ENCODE measurements at regions not wholly inside any gene's neighbourhood (a gene's known extent, or its start where the extent isn't known, plus 50 kb on each side); places are given as distances from the start of the nearest gene placed in this dataset.

DNA sequence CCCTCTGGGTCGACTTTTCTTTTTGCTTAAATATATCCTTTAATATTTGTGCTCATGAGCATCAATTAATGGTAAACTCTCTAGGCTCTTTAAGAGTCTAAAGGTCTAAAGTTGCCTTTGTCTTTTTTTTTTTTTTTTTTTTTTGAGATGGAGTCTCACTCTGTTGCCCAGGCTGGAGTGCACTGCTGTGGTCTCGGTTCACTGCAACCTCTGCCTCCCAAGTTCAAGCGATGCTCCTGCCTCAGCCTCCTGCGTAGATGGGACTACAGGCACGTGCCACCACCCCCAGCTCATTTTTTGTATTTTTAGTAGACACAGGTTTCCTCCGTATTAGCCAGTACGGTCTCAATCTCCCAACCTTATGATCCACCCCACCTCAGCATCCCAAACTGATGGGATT lies 122.0 kb upstream of the TMEM170B start:
- Histone ChIP-seq H2BK120ac (ENCODE audit: low read depth, low read length) (no peak overlapping the region), H2BK5ac (ENCODE audit: low read depth, low read length, poor library complexity, severe bottlenecking) (no peak overlapping the region), H3K4me3 (ENCODE audit: insufficient read depth, low read depth, low read length) (no peak overlapping the region), H3K79me1 (ENCODE audit: low read depth in 1 of 2, low read length in 2 of 2) (no peaks in the 10 kb centered on the region), H3K4ac (ENCODE audit: low read depth, low read length) (0 out of 2 replicates have a peak overlapping the region, but pooled peaks have one; percentile 16), H3K36me3 (ENCODE audit: control insufficient read depth, insufficient read depth, low read length) (no peaks in the 10 kb centered on the region), H4K5ac (ENCODE audit: low read depth, low read length) (no peak overlapping the region), H3K9me3 (ENCODE audit: control insufficient read depth, insufficient read depth, low read length) (no peaks in the 10 kb centered on the region), H4K91ac (ENCODE audit: insufficient read depth, low read depth, low read length) (no peak overlapping the region), H2AK5ac (ENCODE audit: low read depth, low read length) (no peak overlapping the region), H3K9ac (ENCODE audit: low read depth, low read length) (no peak overlapping the region), H2AFZ (replicated peaks; ENCODE audit: low read length, poor library complexity) (no peak overlapping the region), H3K27me3 (ENCODE audit: control insufficient read depth, insufficient read depth, low read length) (no peaks in the 10 kb centered on the region), H2AK9ac (replicated peaks; ENCODE audit: low read depth, low read length, poor library complexity) (no peak overlapping the region), H2BK15ac (ENCODE audit: low read depth, low read length) (no peak overlapping the region), H2BK20ac (ENCODE audit: low read depth, low read length) (no peak overlapping the region; the same call in 1 of the 2 replicates), H4K8ac (ENCODE audit: low read depth in 2 of 2, low read length in 2 of 2) (no peak overlapping the region), H3K23ac (ENCODE audit: low read depth, low read length) (no peak overlapping the region), H3K4me1 (ENCODE audit: control insufficient read depth, insufficient read depth, low read length) (peaks cover 12% of the 10 kb centered on the region), H3K9me1 (ENCODE audit: insufficient read depth, low read length) (peaks cover 3% of the 10 kb centered on the region; the same call in 1 of the 2 replicates), H3K27ac (ENCODE audit: insufficient read depth, low read length) (no peak overlapping the region), H3K56ac (ENCODE audit: extremely low read depth, insufficient read depth, low read length) (no peak overlapping the region), H4K20me1 (ENCODE audit: insufficient read depth, low read length) (no peaks in the 10 kb centered on the region), H3K18ac (ENCODE audit: low read depth, low read length) (no peak overlapping the region), H3K14ac (replicated peaks; ENCODE audit: low read depth, low read length) (no peak overlapping the region), H3K4me2 (ENCODE audit: low read depth, low read length) (no peak overlapping the region)
- TF ChIP-seq CHD1 (IDR thresholded peaks at IDR 0.05; ENCODE audit: low read depth, low read length): no peak
- TF ChIP-seq SMC3 (IDR thresholded peaks at IDR 0.05; ENCODE audit: low read depth, low read length): no peak
- no peak for TF ChIP-seq RCOR1 (IDR thresholded peaks at IDR 0.05; ENCODE audit: insufficient replicate concordance, low read length)
- TF ChIP-seq MXI1 (IDR thresholded peaks at IDR 0.05; ENCODE audit: borderline replicate concordance, low read depth, low read length): no peak
- no peak for TF ChIP-seq RFX5 (IDR thresholded peaks at IDR 0.05; ENCODE audit: low read depth, low read length)
- TF ChIP-seq, protein P1, sequence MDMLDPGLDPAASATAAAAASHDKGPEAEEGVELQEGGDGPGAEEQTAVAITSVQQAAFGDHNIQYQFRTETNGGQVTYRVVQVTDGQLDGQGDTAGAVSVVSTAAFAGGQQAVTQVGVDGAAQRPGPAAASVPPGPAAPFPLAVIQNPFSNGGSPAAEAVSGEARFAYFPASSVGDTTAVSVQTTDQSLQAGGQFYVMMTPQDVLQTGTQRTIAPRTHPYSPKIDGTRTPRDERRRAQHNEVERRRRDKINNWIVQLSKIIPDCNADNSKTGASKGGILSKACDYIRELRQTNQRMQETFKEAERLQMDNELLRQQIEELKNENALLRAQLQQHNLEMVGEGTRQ (IDR thresholded peaks at IDR 0.05; ENCODE audit: low read depth, low read length): no peak
- TF ChIP-seq RAD21 (IDR thresholded peaks at IDR 0.05; ENCODE audit: low read length): no peak
- TF ChIP-seq CEBPB (IDR thresholded peaks at IDR 0.05; ENCODE audit: low read depth, low read length): no peak
- no peak for TF ChIP-seq FOS (IDR thresholded peaks at IDR 0.05; ENCODE audit: low read depth, low read length)
- TF ChIP-seq, protein P2, sequence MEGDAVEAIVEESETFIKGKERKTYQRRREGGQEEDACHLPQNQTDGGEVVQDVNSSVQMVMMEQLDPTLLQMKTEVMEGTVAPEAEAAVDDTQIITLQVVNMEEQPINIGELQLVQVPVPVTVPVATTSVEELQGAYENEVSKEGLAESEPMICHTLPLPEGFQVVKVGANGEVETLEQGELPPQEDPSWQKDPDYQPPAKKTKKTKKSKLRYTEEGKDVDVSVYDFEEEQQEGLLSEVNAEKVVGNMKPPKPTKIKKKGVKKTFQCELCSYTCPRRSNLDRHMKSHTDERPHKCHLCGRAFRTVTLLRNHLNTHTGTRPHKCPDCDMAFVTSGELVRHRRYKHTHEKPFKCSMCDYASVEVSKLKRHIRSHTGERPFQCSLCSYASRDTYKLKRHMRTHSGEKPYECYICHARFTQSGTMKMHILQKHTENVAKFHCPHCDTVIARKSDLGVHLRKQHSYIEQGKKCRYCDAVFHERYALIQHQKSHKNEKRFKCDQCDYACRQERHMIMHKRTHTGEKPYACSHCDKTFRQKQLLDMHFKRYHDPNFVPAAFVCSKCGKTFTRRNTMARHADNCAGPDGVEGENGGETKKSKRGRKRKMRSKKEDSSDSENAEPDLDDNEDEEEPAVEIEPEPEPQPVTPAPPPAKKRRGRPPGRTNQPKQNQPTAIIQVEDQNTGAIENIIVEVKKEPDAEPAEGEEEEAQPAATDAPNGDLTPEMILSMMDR (conservative IDR thresholded peaks at IDR 0.05; ENCODE audit: low read depth, low read length): no peak
- TF ChIP-seq POLR2A (IDR thresholded peaks at IDR 0.05; ENCODE audit: low read depth, low read length): no peak
- TF ChIP-seq NFE2L2 (IDR thresholded peaks at IDR 0.05; ENCODE audit: low read depth, low read length): no peak
- TF ChIP-seq MAZ (IDR thresholded peaks at IDR 0.05; ENCODE audit: borderline replicate concordance, low read depth, low read length): no peak
- TF ChIP-seq, protein P3, sequence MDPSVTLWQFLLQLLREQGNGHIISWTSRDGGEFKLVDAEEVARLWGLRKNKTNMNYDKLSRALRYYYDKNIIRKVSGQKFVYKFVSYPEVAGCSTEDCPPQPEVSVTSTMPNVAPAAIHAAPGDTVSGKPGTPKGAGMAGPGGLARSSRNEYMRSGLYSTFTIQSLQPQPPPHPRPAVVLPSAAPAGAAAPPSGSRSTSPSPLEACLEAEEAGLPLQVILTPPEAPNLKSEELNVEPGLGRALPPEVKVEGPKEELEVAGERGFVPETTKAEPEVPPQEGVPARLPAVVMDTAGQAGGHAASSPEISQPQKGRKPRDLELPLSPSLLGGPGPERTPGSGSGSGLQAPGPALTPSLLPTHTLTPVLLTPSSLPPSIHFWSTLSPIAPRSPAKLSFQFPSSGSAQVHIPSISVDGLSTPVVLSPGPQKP (IDR thresholded peaks at IDR 0.05; ENCODE audit: borderline replicate concordance, low read depth, low read length): no peak
- TF ChIP-seq MAFK (IDR thresholded peaks at IDR 0.05; ENCODE audit: low read depth, low read length): no peak
- POLR2A ChIA-PET (ENCODE audit: unreplicated experiment): no interaction called here
- 86% methylated on average over 2 of the region's 7 CpGs; no CpG with 5 or more reads in 1 of the 2 experiments for WGBS, 2 experiments (ENCODE audit: extremely low coverage in 2 of 2, insufficient read length in 1 of 2)
- in situ Hi-C loops (cut with MboI; ENCODE audit: low sequenced_read_pairs) (no loop called here), dilution Hi-C loops (cut with HindIII; ENCODE audit: low sequenced_read_pairs, unreplicated experiment) (no loop called here), intact Hi-C loops (cut with micrococcal nuclease) (no loop called here)
- CTCF ChIA-PET: interaction anchor here (1.2 kb wide), 1 partner anchor 59 kb away, joined by 3 read pairs; no protein-coding TSS in a partner anchor
- no peak for ATAC-seq (ENCODE audit: low read depth)
- no peak for DNase-seq
- BruUV-seq (replicated peaks): no TSS peak
